SK-N-SH treated with all-trans-retinoic acid at 6 μM for 48 hours (cell line): ENCODE measurements at regions not wholly inside any gene's neighbourhood (a gene's known extent, or its start where the extent isn't known, plus 50 kb on each side); places are given as distances from the start of the nearest gene placed in this dataset.

Source experiments
- ATAC-seq: fragments of 200-7000 bp; cut with Tn5 transposase; 3 replicates; pipeline ENCODE4 v1.9.1; 2020; ENCODE audit warnings: mild to moderate bottlenecking, moderate library complexity
- BACH2 ChIP-seq: fragments of 250-450 bp; sonication (Bioruptor Pico); IDR thresholded peaks from 2 replicates; pipeline ENCODE4 v1.9.0; 2021; ENCODE audit warnings: mild to moderate bottlenecking, borderline replicate concordance
- CSDC2 ChIP-seq: fragments of 250-450 bp; sonication (Bioruptor Pico); IDR thresholded peaks from 2 replicates; pipeline ENCODE4 v1.5.0; 2020; ENCODE audit warnings: mild to moderate bottlenecking, moderate library complexity
- ESRRG ChIP-seq: fragments of 250-450 bp; sonication (Bioruptor Pico); IDR thresholded peaks from 2 replicates; pipeline ENCODE4 v1.6.1; 2021; ENCODE audit warnings: mild to moderate bottlenecking
- GLIS3 ChIP-seq: fragments of 250-450 bp; sonication (Bioruptor Pico); IDR thresholded peaks from 2 replicates; pipeline ENCODE4 v1.5.0; 2020; ENCODE audit warnings: mild to moderate bottlenecking, moderate library complexity
- ISL1 ChIP-seq: fragments of 250-450 bp; sonication (Bioruptor Pico); IDR thresholded peaks from 2 replicates; pipeline ENCODE4 v2.1.2; 2022; ENCODE audit warnings: mild to moderate bottlenecking, moderate library complexity
- OSR1 ChIP-seq: fragments of 250-450 bp; sonication (Bioruptor Pico); IDR thresholded peaks from 2 replicates; pipeline ENCODE4 v1.8.0; 2022; ENCODE audit warnings: moderate library complexity, mild to moderate bottlenecking, inconsistent platforms
- RARB ChIP-seq: fragments of 250-450 bp; sonication (Bioruptor Pico); IDR thresholded peaks from 2 replicates; pipeline ENCODE4 v1.8.0; 2021; ENCODE audit warnings: mild to moderate bottlenecking, moderate library complexity
- SNAI2 ChIP-seq: fragments of 250-450 bp; sonication (Bioruptor Pico); IDR thresholded peaks from 2 replicates; pipeline ENCODE4 v1.5.0; 2020; ENCODE audit warnings: mild to moderate bottlenecking, moderate library complexity
- TCF4 ChIP-seq: fragments of 250-450 bp; sonication (Bioruptor Pico); IDR thresholded peaks from 2 replicates; pipeline ENCODE4 v1.8.0; 2021; ENCODE audit warnings: mild to moderate bottlenecking, moderate library complexity, borderline replicate concordance
- TOX ChIP-seq: fragments of 250-450 bp; sonication (Bioruptor Pico); IDR thresholded peaks from 2 replicates; pipeline ENCODE4 v1.8.0; 2021; ENCODE audit warnings: mild to moderate bottlenecking, moderate library complexity, borderline replicate concordance
- ZC3H10 ChIP-seq: fragments of 250-450 bp; sonication (Bioruptor Pico); IDR thresholded peaks from 2 replicates; pipeline ENCODE4 v1.5.1; 2021; ENCODE audit warnings: mild to moderate bottlenecking, moderate library complexity
- ZFP3 ChIP-seq: fragments of 250-450 bp; sonication (Bioruptor Pico); IDR thresholded peaks from 2 replicates; pipeline ENCODE4 v1.5.0; 2020; ENCODE audit warnings: mild to moderate bottlenecking, moderate library complexity
- ZFP30 ChIP-seq: fragments of 450-650 bp; formaldehyde crosslinking; IDR thresholded peaks from 2 replicates; pipeline ENCODE4 v1.5.0; 2022; ENCODE audit warnings: mild to moderate bottlenecking, moderate library complexity
- ZNF565 ChIP-seq: fragments of 450-650 bp; formaldehyde crosslinking; conservative IDR thresholded peaks from 2 replicates; pipeline ENCODE4 v1.5.0; 2020; ENCODE audit warnings: low read depth, mild to moderate bottlenecking, moderate library complexity
- ZNF70 ChIP-seq: fragments of 450-650 bp; formaldehyde crosslinking; IDR thresholded peaks from 2 replicates; pipeline ENCODE4 v1.5.0; 2020; ENCODE audit warnings: mild to moderate bottlenecking, moderate library complexity
- ZNF8 ChIP-seq: fragments of 450-650 bp; formaldehyde crosslinking; IDR thresholded peaks from 2 replicates; pipeline ENCODE4 v1.5.0; 2020; ENCODE audit warnings: mild to moderate bottlenecking, moderate library complexity
- TF ChIP-seq, protein P1 (sequence below): fragments of 250-450 bp; sonication (Bioruptor Pico); IDR thresholded peaks from 2 replicates; pipeline ENCODE4 v1.5.1; 2021; ENCODE audit warnings: mild to moderate bottlenecking, moderate library complexity
- TF ChIP-seq, protein P2 (sequence below): fragments of 250-450 bp; sonication (Bioruptor Pico); IDR thresholded peaks from 2 replicates; pipeline ENCODE4 v1.8.0; 2021; ENCODE audit warnings: low read depth, mild to moderate bottlenecking, moderate library complexity, borderline replicate concordance
- TF ChIP-seq, protein P3 (sequence below): fragments of 250-450 bp; sonication (Bioruptor Pico); IDR thresholded peaks from 2 replicates; pipeline ENCODE4 v1.5.0; 2020; ENCODE audit warnings: mild to moderate bottlenecking, moderate library complexity
- TF ChIP-seq, protein P4 (sequence below): fragments of 250-450 bp; sonication (Bioruptor Pico); IDR thresholded peaks from 2 replicates; pipeline ENCODE4 v1.8.0; 2020; ENCODE audit warnings: mild to moderate bottlenecking, moderate library complexity, borderline replicate concordance
- TF ChIP-seq, protein P5 (sequence below): fragments of 250-450 bp; sonication (Bioruptor Pico); IDR thresholded peaks from 2 replicates; pipeline ENCODE4 v1.5.1; 2020; ENCODE audit warnings: low read depth, mild to moderate bottlenecking, moderate library complexity

DNA sequence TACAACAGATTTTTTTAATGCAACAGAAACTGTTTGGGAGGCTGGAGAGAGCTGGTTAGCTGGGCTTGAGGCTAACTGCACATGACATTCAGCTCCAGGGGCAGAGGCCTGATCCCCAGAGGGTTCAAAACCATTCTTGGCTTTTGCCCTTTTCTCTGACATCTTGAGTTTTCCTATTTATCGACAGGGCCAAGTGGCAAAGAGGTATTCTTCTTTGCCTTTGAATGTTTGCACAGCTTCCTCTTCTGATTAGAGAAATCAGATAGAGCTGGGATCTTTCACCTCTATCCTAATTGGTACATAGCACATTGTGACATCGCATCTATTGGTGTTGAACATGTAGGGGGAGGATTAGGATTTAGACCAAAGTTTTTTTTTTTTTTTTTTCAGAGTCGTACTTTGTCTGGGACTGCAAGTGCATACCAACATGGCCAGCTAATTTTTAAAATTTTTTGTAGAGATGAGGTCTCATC lies 143.7 kb downstream of the ACTBL2 start:
- TF ChIP-seq ESRRG (CRISPR knock-in tag) (no peak), SNAI2 (CRISPR knock-in tag) (no peak), TOX (CRISPR knock-in tag) (no peak), ZC3H10 (CRISPR knock-in tag) (no peak), CSDC2 (CRISPR knock-in tag) (no peak), ISL1 (CRISPR knock-in tag) (no peak), OSR1 (CRISPR knock-in tag) (no peak), RARB (no peak), ZNF8 (CRISPR knock-in tag) (no peak), ZNF70 (CRISPR knock-in tag) (no peak), GLIS3 (CRISPR knock-in tag) (no peak), BACH2 (CRISPR knock-in tag) (no peak), TCF4 (CRISPR knock-in tag) (no peak), ZNF565 (no peak), ZFP30 (CRISPR knock-in tag) (no peak)
- TF ChIP-seq, protein P1, sequence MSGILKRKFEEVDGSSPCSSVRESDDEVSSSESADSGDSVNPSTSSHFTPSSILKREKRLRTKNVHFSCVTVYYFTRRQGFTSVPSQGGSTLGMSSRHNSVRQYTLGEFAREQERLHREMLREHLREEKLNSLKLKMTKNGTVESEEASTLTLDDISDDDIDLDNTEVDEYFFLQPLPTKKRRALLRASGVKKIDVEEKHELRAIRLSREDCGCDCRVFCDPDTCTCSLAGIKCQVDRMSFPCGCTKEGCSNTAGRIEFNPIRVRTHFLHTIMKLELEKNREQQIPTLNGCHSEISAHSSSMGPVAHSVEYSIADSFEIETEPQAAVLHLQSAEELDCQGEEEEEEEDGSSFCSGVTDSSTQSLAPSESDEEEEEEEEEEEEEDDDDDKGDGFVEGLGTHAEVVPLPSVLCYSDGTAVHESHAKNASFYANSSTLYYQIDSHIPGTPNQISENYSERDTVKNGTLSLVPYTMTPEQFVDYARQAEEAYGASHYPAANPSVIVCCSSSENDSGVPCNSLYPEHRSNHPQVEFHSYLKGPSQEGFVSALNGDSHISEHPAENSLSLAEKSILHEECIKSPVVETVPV (CRISPR knock-in tag) = no peak
- TF ChIP-seq, protein P2, sequence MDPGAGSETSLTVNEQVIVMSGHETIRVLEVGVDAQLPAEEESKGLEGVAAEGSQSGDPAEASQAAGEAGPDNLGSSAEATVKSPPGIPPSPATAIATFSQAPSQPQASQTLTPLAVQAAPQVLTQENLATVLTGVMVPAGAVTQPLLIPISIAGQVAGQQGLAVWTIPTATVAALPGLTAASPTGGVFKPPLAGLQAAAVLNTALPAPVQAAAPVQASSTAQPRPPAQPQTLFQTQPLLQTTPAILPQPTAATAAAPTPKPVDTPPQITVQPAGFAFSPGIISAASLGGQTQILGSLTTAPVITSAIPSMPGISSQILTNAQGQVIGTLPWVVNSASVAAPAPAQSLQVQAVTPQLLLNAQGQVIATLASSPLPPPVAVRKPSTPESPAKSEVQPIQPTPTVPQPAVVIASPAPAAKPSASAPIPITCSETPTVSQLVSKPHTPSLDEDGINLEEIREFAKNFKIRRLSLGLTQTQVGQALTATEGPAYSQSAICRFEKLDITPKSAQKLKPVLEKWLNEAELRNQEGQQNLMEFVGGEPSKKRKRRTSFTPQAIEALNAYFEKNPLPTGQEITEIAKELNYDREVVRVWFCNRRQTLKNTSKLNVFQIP (CRISPR knock-in tag) = no peak
- TF ChIP-seq, protein P3, sequence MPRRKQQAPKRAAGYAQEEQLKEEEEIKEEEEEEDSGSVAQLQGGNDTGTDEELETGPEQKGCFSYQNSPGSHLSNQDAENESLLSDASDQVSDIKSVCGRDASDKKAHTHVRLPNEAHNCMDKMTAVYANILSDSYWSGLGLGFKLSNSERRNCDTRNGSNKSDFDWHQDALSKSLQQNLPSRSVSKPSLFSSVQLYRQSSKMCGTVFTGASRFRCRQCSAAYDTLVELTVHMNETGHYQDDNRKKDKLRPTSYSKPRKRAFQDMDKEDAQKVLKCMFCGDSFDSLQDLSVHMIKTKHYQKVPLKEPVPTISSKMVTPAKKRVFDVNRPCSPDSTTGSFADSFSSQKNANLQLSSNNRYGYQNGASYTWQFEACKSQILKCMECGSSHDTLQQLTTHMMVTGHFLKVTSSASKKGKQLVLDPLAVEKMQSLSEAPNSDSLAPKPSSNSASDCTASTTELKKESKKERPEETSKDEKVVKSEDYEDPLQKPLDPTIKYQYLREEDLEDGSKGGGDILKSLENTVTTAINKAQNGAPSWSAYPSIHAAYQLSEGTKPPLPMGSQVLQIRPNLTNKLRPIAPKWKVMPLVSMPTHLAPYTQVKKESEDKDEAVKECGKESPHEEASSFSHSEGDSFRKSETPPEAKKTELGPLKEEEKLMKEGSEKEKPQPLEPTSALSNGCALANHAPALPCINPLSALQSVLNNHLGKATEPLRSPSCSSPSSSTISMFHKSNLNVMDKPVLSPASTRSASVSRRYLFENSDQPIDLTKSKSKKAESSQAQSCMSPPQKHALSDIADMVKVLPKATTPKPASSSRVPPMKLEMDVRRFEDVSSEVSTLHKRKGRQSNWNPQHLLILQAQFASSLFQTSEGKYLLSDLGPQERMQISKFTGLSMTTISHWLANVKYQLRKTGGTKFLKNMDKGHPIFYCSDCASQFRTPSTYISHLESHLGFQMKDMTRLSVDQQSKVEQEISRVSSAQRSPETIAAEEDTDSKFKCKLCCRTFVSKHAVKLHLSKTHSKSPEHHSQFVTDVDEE = no peak
- TF ChIP-seq, protein P4, sequence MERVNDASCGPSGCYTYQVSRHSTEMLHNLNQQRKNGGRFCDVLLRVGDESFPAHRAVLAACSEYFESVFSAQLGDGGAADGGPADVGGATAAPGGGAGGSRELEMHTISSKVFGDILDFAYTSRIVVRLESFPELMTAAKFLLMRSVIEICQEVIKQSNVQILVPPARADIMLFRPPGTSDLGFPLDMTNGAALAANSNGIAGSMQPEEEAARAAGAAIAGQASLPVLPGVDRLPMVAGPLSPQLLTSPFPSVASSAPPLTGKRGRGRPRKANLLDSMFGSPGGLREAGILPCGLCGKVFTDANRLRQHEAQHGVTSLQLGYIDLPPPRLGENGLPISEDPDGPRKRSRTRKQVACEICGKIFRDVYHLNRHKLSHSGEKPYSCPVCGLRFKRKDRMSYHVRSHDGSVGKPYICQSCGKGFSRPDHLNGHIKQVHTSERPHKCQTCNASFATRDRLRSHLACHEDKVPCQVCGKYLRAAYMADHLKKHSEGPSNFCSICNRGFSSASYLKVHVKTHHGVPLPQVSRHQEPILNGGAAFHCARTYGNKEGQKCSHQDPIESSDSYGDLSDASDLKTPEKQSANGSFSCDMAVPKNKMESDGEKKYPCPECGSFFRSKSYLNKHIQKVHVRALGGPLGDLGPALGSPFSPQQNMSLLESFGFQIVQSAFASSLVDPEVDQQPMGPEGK (CRISPR knock-in tag) = no peak
- no peak; the same call in 2 of the 3 replicates for ATAC-seq

DNA sequence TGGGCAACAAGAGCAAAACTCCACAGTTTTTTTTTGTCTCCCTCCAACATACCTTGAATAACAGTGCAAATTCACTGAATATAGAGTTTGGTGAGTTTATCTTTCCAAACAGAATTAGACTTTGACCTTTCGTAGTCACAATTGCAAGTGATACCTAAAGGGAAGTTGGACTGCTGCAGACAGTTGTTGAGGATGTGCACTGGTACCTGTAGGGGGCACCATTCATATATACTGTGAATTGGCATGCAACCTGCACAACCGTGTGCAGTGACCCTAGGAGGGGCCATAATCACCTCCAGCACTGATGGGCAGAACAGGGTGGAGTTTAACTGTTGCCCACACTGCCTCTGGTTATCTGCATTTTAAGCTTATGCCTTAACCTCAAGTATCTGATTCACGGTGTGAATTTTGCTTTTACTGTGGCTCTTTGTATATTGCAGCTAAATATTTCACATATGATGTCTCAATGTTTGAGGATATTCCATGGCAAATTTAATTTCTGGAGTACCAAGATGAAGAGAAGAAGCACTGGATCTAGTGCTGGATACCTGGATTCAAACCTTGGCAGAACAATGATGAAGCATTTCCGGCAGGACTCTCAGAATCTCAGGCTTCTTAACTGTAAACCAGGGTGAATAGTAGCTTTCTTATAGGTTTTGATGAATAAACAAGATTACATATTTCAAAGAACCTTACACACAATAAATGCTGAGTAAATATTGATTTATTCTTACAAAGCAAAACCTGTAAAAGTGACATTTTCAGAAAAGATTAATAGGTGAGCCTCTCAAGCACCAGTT lies 144.3 kb downstream of the ACTBL2 start:
- ATAC-seq = peak; percentile 86
- TF ChIP-seq ZNF8 (CRISPR knock-in tag) (no peak), OSR1 (CRISPR knock-in tag) (no peak), ZNF70 (CRISPR knock-in tag) (no peak), ZC3H10 (CRISPR knock-in tag) (no peak), ZNF565 (no peak), ZFP3 (CRISPR knock-in tag) (no peak)
- TF ChIP-seq, protein P5, sequence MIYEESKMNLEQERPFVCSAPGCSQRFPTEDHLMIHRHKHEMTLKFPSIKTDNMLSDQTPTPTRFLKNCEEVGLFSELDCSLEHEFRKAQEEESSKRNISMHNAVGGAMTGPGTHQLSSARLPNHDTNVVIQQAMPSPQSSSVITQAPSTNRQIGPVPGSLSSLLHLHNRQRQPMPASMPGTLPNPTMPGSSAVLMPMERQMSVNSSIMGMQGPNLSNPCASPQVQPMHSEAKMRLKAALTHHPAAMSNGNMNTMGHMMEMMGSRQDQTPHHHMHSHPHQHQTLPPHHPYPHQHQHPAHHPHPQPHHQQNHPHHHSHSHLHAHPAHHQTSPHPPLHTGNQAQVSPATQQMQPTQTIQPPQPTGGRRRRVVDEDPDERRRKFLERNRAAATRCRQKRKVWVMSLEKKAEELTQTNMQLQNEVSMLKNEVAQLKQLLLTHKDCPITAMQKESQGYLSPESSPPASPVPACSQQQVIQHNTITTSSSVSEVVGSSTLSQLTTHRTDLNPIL (CRISPR knock-in tag) = no peak
- TF ChIP-seq, protein P3 = no peak
- TF ChIP-seq, protein P4 (CRISPR knock-in tag) = no peak
